ENCODE measurements at regions not wholly inside any gene's neighbourhood (a gene's known extent, or its start where the extent isn't known, plus 50 kb on each side); places are given as distances from the start of the nearest gene placed in this dataset.

DNA sequence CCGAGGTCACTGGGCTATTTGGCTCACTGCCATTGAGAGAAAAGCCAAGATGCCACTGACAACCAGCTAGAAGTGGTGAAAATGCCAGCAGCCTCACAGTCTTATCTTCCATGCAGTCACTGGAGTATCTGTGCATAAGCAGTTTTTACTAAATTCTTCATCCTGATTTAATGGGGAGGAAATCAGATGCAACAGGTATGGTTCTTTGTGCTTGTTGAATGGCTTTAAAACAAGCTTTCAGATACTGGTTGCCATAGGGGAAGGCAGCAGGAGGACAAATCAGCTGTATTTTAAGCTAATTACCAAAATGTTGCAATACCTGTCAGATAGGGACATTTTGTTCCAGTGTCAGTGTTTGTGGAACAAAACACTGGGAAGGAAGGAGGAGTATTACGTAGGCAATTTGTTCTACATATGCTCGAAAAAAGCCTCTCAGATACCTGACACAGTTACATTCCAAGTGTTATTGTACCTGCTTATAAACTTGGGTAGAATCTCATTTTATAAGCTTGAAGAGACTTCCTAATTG, 54.1 kb upstream of the ARHGAP5 start:
- DNase-seq (ENCODE audit: low spot score): no peak

DNA sequence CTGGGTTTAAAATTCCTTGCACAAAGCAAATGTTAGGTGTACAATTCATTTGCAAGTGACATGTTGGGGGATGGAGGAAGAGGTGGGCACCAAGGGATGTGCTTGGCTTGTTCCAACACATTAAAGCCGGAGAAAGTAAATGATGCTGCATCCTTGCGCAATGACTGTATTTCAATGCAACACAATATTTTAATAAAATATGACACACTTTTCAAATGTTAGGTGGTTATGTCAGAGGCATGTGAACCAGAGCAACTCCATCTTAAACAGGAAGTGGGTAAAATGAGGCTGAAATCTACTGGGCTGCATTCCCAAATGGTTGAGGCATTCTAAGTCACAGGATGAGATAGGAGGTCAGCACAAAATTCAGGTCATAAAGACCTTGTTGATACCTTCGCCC, 53.6 kb upstream of the ARHGAP5 start:
- DNase-seq (ENCODE audit: low spot score): no peak

DNA sequence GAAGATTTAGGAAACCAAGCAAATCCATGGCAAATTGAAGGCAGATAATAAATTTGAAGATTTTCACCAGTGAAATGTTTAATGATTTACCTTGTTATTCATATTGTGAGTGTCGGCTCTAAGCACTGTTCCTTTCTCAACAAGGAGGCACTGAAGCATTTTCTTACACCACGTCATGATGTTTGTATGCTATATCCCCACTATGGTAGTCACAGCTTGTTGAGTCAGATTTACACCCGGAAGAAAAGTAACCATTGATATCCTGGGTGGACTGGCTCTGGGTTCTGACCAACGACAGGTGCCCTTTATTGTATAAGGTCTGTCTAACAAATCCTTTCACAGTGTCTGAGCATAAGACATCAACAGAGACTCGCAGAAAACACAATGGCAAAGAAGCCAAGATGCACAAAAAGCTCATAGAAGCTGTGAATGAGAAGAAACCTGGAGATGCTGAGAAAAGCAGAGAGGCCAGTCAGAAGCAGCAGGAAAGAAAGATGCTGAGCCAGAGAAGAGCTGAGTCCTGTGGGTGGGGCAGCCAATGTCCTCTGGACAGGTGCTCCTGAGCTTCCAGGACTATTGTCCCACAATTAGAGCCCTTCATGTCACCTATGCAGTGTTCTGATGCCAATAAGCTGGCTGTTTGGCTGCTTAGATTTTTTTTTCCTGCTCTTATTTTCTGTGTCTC, 49.7 kb upstream of the ARHGAP5 start:
- DNase-seq (ENCODE audit: low spot score): no peak
